Adrenal gland (tissue), 9 donors: ENCODE measurements at regions not wholly inside any gene's neighbourhood (a gene's known extent, or its start where the extent isn't known, plus 50 kb on each side); places are given as distances from the start of the nearest gene placed in this dataset.
"Not testable (repeated sequence)": the region's sequence is repeated elsewhere in the genome, so short reads cannot be mapped to it uniquely, and the experiment has no call there.

Experiments used
- DNase-seq, 7 donors: peaks; one replicate each; pipeline ENCODE4 v3.0.0-alpha.2; 2019 to 2020
- H3K27ac ChIP-seq, 5 donors: fragments of 200-600 bp; sonication (generic) in 4 of 5; 1 replicate in 3 of 5; 2 replicates in 2 of 5; pipeline versions ENCODE4 v1.5.1 to v1.8.0; 2016 to 2020; ENCODE audit warnings: mild to moderate bottlenecking in 1 of 5
- H3K27me3 ChIP-seq: fragments of 200-600 bp; 2 replicates; pipeline ENCODE4 v1.8.0; 2021
- H3K36me3 ChIP-seq, 2 donors: fragments of 200-600 bp; replicated peaks in 1 of 2; 1 replicate in 1 of 2; 2 replicates in 1 of 2; pipeline versions ENCODE4 v1.5.1 to v1.8.0; 2018 to 2022
- H3K4me1 ChIP-seq, 2 donors: fragments of 200-600 bp; replicated peaks in 1 of 2; 1 replicate in 1 of 2; 2 replicates in 1 of 2; pipeline versions ENCODE4 v1.5.1 to v1.8.0; 2018 to 2021
- H3K4me3 ChIP-seq, 4 donors: fragments of 200-600 bp; sonication (generic) in 3 of 4; one replicate each; pipeline ENCODE4 v1.5.1; 2016 to 2018
- H3K9me3 ChIP-seq, 3 donors: fragments of 200-600 bp; sonication (generic) in 1 of 3; replicated peaks in 1 of 3; 1 replicate in 2 of 3; 2 replicates in 1 of 3; pipeline versions ENCODE4 v1.5.1 to v1.8.0; 2016 to 2021
- POLR2A ChIP-seq, 2 donors: fragments of 450-650 bp; IDR thresholded peaks; one replicate each; pipeline ENCODE4 v1.6.1; 2017; ENCODE audit warnings: antibody characterized with exemption in 2 of 2, mild to moderate bottlenecking in 2 of 2, moderate library complexity in 1 of 2
- WGBS, 4 donors: extraction: QIAGEN DNeasy Blood & Tissue Kit in 2 of 4; methylation state at CpG; one replicate each; pipeline versions ENCODE4 v1.1.5 to v1.1.7; 2013 to 2017; 5-methylcytosine and 5-hydroxymethylcytosine counted together
- intact Hi-C, 2 donors: fragments of 100-400 bp; cut with DNase I; formaldehyde crosslinking; loops; one replicate each; pipeline versions ENCODE4 v1.14.1 to v1.15.0; 2022 to 2023
- TF ChIP-seq, protein P1 (sequence below), 6 experiments: fragments of 450-650 bp in 4 of 6; fragments of 200-600 bp in 2 of 6; sonication (generic) in 1 of 6; IDR thresholded peaks; 1 replicate in 5 of 6; 2 replicates in 1 of 6; pipeline versions ENCODE4 v1.5.1 to v1.8.0; 2016 to 2021; ENCODE audit warnings: antibody characterized with exemption in 6 of 6, mild to moderate bottlenecking in 2 of 6, moderate library complexity in 1 of 6
- donor health status: healthy with polysubstance abuse.
- donor health status: Bipolar disorder and iron deficiency.
- donor health status: DM: yes; HTN: yes; CAD: no.
- donor health status: DM: no; HTN: no; CAD: no.
- donor health status: DM: no; HTN: no; CAD: no.

DNA sequence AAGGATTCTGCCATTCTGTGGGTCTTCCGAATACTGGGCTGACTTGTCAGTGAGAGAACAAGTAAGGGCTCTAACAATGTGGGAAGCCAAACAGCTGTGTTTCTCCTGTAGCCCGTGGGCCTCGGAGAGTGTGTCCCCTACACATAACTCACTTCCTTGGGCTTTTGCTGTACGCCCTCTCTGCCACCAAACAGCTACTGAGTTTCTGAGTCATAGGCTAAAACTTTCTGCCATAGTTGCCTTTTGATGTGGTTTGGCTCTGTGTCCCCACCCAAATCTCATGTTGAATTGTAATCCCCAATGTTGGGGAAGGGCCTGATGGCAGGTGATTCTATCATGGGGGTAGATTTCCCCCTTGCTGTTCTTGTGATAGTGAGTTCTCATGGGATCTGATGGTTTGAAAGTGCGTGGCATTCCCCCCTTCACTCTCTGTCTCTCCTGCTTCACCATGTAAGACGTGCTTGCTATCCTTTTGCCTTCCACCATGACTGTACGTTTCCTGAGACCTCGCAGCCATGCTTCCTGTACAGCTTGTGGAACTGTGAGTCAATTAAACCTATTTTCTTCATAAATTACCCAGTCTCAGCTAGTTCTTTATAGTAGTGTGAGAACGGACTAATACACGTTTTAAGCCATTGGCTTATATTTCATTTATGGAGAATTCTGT lies 194.8 kb upstream of the HMCN1 start:
- Histone ChIP-seq H3K4me1 (no peaks in the 10 kb centered on the region), H3K27me3 (no peaks in the 10 kb centered on the region), H3K27ac (no peak overlapping the region), H3K36me3 (no peaks in the 10 kb centered on the region), H3K9me3 (no peaks in the 10 kb centered on the region), H3K4me3 (no peak overlapping the region)
- intact Hi-C loops, result no loop called here
- DNase-seq, result no peak
- WGBS, 4 donors, result 81 to 98% (median 92%) methylated on average over 10 of the region's 10 CpGs
- TF ChIP-seq POLR2A (IDR thresholded peaks at IDR 0.05), result no peak
- TF ChIP-seq, protein P1, sequence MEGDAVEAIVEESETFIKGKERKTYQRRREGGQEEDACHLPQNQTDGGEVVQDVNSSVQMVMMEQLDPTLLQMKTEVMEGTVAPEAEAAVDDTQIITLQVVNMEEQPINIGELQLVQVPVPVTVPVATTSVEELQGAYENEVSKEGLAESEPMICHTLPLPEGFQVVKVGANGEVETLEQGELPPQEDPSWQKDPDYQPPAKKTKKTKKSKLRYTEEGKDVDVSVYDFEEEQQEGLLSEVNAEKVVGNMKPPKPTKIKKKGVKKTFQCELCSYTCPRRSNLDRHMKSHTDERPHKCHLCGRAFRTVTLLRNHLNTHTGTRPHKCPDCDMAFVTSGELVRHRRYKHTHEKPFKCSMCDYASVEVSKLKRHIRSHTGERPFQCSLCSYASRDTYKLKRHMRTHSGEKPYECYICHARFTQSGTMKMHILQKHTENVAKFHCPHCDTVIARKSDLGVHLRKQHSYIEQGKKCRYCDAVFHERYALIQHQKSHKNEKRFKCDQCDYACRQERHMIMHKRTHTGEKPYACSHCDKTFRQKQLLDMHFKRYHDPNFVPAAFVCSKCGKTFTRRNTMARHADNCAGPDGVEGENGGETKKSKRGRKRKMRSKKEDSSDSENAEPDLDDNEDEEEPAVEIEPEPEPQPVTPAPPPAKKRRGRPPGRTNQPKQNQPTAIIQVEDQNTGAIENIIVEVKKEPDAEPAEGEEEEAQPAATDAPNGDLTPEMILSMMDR (IDR thresholded peaks at IDR 0.05), result no peak

DNA sequence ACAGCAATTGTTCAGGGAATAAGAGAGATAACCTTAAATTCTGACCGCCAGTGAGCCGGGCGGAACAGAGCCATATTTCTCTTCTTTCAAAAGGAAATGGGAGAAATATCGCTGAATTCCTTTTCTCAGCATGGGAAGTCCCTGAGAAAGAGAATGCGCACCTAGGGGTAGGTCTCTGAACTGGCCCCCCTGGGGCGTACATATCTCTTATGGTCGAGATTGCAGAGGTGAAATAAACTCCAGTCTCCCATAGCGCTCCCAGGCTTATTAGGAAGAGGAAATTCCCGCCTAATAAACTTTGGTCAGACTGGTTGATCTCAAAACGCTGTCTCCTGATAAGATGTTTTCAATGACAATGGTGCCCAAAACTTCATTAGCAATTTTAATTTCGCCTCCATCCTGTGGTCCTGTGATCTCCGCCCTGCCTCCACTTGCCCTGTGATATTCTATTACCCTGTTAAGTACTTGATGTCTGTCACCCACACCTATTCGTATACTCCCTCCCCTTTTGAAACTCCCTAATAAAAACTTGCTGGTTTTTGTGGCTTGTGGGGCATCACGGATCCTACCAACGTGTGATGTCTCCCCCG lies 195.8 kb upstream of the HMCN1 start:
- H3K4me3 ChIP-seq, intact Hi-C loops, H3K4me1 ChIP-seq, H3K36me3 ChIP-seq, H3K27me3 ChIP-seq, DNase-seq, H3K27ac ChIP-seq, H3K9me3 ChIP-seq: not testable (repeated sequence)
- WGBS, 4 donors, result 72 to 81% (median 77%) methylated on average over 14 to 16 of the region's 16 CpGs

DNA sequence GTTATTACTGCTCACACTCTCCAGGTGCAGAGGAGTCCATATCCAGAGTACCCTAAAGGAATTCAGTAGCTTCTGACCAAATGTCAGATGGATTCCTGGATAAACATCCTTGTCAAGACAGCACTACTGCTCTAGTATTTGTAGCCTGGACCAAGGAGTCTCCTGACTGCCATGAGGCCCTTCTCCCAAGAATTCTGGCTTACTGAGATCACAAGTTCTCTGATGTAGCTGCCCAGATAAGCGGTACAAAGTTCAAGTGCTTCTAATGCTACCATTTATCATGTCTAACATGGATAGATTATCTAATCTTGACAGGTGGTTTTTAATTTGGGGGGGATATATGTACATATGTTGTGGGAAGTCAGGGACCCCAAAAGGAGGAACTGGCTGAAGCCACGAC lies 196.6 kb upstream of the HMCN1 start:
- no peak for DNase-seq
- Histone ChIP-seq H3K4me3 (no peak overlapping the region), H3K4me1 (no peaks in the 10 kb centered on the region), H3K27me3 (no peaks in the 10 kb centered on the region), H3K9me3 (no peaks in the 10 kb centered on the region), H3K27ac (no peak overlapping the region), H3K36me3 (no peaks in the 10 kb centered on the region)
- TF ChIP-seq POLR2A (IDR thresholded peaks at IDR 0.05), result no peak
- TF ChIP-seq, protein P1 (IDR thresholded peaks at IDR 0.05), result no peak
- intact Hi-C loops, result no loop called here
- 82 to 91% (median 89%) methylated on average over 2 of the region's 2 CpGs for WGBS, 4 donors

DNA sequence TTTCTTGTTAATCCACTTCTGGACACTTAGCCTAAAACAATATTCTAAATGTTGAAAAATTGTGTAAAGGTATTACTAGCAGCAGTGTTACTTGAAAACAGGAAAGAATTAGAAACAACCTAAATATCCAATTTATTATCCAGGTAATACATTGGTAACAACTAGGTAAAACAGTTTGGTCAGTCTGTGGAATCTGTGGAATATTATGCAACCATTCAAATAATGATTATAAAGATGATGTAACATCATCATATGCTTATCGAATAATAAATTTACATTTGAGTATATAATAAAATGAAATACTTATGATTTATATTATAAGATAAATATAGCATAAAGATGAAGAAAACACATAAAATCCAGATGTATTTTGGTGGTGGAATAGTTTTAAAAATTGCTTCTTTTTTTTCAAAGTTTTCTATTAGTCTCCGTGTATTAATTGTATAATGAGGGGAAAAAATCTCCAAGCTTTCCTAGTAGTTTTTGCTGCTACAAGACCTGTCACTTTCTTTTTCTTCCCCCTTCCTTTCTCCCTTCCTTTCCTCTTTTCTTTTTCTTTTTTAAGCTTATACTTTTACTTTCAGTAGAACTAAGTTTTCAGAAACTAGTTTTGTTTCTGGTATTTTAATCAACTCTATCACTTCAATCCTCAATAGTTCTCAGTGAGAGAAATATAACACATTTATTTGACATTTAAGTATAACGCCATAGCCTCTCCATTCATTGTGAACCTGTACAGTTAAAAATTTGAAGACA lies 197.8 kb upstream of the HMCN1 start:
- Histone ChIP-seq H3K36me3 (no peaks in the 10 kb centered on the region), H3K9me3 (no peaks in the 10 kb centered on the region), H3K27ac (no peak overlapping the region), H3K27me3 (no peaks in the 10 kb centered on the region), H3K4me3 (no peak overlapping the region), H3K4me1 (no peaks in the 10 kb centered on the region)
- no peak for DNase-seq
- intact Hi-C loops, result no loop called here
- no peak for TF ChIP-seq POLR2A (IDR thresholded peaks at IDR 0.05)
- TF ChIP-seq, protein P1 (IDR thresholded peaks at IDR 0.05), result no peak
- 75 to 95% (median 91%) methylated on average over 3 of the region's 3 CpGs for WGBS, 4 donors
